ENCODE measurements at regions not wholly inside any gene's neighbourhood (a gene's known extent, or its start where the extent isn't known, plus 50 kb on each side); places are given as distances from the start of the nearest gene placed in this dataset.

DNA sequence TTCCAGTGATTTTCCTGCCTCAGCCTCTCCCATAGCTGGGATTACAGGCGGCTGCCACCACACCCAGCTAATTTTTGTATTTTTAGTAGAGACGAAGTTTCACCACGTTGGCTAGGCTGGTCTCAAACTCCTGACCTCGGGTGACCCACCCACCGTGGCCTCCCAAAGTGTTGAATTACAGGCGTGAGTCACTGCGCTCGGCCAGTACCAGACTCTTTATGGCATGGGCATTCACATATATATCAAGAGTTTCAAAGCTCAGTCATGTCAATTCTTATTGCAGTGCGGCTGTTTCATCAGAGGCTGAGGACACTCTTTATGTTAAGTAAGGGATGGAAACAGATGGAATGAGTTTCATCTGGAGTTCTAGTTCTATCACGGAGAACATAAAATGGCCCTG, 315.2 kb upstream of the CDH6 start:
- H2AFZ ChIP-seq (ENCODE audit: low read length): no peak overlapping the region
- H3K9me3 ChIP-seq (ENCODE audit: low read length): no peaks in the 10 kb centered on the region
- H3K4me3 ChIP-seq (ENCODE audit: low read depth, low read length, poor library complexity, severe bottlenecking): no peak overlapping the region
- no peaks in the 10 kb centered on the region for H3K79me2 ChIP-seq (ENCODE audit: insufficient read depth, low read depth, low read length)
- POLR2A ChIA-PET: no interaction called here
- intact Hi-C loops (cut with micrococcal nuclease; ENCODE audit: unreplicated experiment): no loop called here
- no peak for DNase-seq (ENCODE audit: low spot score)
- H3K27ac ChIP-seq (ENCODE audit: low read depth, low read length, poor library complexity, severe bottlenecking): no peak overlapping the region
- no TSS peak for BruUV-seq (replicated peaks)
- H3K4me1 ChIP-seq (ENCODE audit: insufficient read depth, low read length, poor library complexity, severe bottlenecking): no peaks in the 10 kb centered on the region
- H3K36me3 ChIP-seq (ENCODE audit: insufficient read depth, low read length): no peaks in the 10 kb centered on the region
- TF ChIP-seq CTCF (conservative IDR thresholded peaks at IDR 0.05; ENCODE audit: low read length): no peak
- no peaks in the 10 kb centered on the region for H4K20me1 ChIP-seq (ENCODE audit: insufficient read depth, low read length)
- no peaks in the 10 kb centered on the region for H3K9me2 ChIP-seq (ENCODE audit: insufficient read depth, low read length)
- no peak overlapping the region for H3K4me2 ChIP-seq (ENCODE audit: low read length)
- CTCF ChIA-PET (ENCODE audit: unreplicated experiment): no interaction called here

DNA sequence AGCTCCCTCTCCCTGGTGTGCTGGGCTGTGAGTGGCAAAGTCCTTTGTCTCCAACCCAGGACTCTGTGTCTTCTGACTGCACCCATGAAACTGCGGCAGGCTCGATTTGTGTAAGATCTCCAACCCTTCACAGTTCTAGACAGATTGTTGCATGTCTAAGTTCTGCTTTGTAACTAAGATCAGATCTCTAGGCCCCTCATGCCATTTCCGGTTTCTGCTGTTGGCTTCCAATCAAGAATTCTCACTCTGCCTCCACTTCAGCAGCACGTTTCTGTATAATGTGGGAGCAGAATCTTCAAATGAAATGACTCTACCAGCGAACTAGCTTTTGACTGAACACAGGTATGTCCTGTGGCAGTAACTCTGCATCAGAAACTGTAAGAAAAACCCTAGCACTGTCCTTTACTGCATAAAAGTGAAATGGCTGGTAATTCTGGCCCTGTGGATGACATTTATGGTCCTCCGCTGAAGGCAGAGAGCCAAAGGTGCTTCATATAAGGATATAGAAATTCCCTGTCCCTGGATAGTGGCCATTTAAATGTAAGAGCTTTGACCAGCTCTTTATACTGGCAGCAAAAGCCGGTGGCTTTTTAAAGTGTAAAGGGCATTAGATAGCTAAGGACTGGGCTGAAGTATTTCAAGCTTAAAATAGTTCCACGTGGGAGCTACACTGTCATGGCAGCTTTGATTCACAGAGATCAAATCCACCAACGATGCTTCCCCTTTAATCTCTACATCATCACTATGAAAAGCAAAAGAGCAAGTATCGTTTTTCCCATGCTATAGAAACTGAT, 319.0 kb upstream of the CDH6 start:
- H3K79me2 ChIP-seq (ENCODE audit: insufficient read depth, low read depth, low read length): no peaks in the 10 kb centered on the region
- TF ChIP-seq CTCF (conservative IDR thresholded peaks at IDR 0.05; ENCODE audit: low read length) (no peak), EZH2phosphoT487 (IDR thresholded peaks at IDR 0.05; ENCODE audit: borderline replicate concordance, low read depth, low read length) (no peak)
- ChIA-PET CTCF (ENCODE audit: unreplicated experiment) (no interaction called here), POLR2A (interaction anchor here (0.5 to 0.8 kb wide), 2 partner anchors 56 to 60 kb away, joined by 3 to 4 read pairs; no protein-coding TSS in a partner anchor)
- H4K20me1 ChIP-seq (ENCODE audit: insufficient read depth, low read length): no peaks in the 10 kb centered on the region
- DNase-seq (ENCODE audit: low spot score): no peak
- intact Hi-C loops (cut with micrococcal nuclease; ENCODE audit: unreplicated experiment): no loop called here
- H3K9me2 ChIP-seq (ENCODE audit: insufficient read depth, low read length): no peaks in the 10 kb centered on the region
- no peak overlapping the region for H3K27ac ChIP-seq (ENCODE audit: low read depth, low read length, poor library complexity, severe bottlenecking)
- no peak overlapping the region for H3K4me3 ChIP-seq (ENCODE audit: low read depth, low read length, poor library complexity, severe bottlenecking)
- H2AFZ ChIP-seq (ENCODE audit: low read length): no peak overlapping the region
- no peaks in the 10 kb centered on the region for H3K36me3 ChIP-seq (ENCODE audit: insufficient read depth, low read length)
- no peaks in the 10 kb centered on the region for H3K4me1 ChIP-seq (ENCODE audit: insufficient read depth, low read length, poor library complexity, severe bottlenecking)
- H3K9me3 ChIP-seq (ENCODE audit: low read length): no peaks in the 10 kb centered on the region
- no TSS peak for BruUV-seq (replicated peaks)
- no peak overlapping the region for H3K4me2 ChIP-seq (ENCODE audit: low read length)

DNA sequence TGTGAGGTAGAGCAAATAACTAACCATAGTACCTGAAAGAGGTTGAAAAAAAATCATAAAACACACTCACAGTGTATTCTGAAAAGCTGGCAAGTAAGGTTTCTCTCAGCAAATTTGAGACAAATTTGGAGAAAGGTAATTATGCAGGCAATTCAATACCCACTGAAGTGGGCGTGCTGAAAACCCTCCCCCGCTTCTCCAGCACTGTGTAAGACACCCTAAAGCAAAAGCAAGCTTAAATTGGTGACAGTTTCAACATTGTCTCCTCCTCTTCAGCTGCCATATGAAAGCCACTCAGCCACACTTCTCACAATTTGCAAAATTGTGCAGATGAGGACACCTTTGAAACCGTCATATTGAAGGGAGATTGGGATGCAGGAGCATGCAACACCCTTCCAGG, 322.3 kb upstream of the CDH6 start:
- Histone ChIP-seq H3K79me2 (ENCODE audit: insufficient read depth, low read depth, low read length) (no peaks in the 10 kb centered on the region), H4K20me1 (ENCODE audit: insufficient read depth, low read length) (no peaks in the 10 kb centered on the region), H3K4me3 (ENCODE audit: low read depth, low read length, poor library complexity, severe bottlenecking) (no peak overlapping the region), H3K4me1 (ENCODE audit: insufficient read depth, low read length, poor library complexity, severe bottlenecking) (no peaks in the 10 kb centered on the region), H3K36me3 (ENCODE audit: insufficient read depth, low read length) (no peaks in the 10 kb centered on the region), H3K4me2 (ENCODE audit: low read length) (no peak overlapping the region), H2AFZ (ENCODE audit: low read length) (no peak overlapping the region), H3K9me3 (ENCODE audit: low read length) (no peaks in the 10 kb centered on the region), H3K9me2 (ENCODE audit: insufficient read depth, low read length) (no peaks in the 10 kb centered on the region), H3K27ac (ENCODE audit: low read depth, low read length, poor library complexity, severe bottlenecking) (no peak overlapping the region)
- intact Hi-C loops (cut with micrococcal nuclease; ENCODE audit: unreplicated experiment): no loop called here
- ChIA-PET CTCF (ENCODE audit: unreplicated experiment) (no interaction called here), POLR2A (no interaction called here)
- BruUV-seq (replicated peaks): no TSS peak
- TF ChIP-seq EZH2phosphoT487 (IDR thresholded peaks at IDR 0.05; ENCODE audit: borderline replicate concordance, low read depth, low read length) (no peak), CTCF (conservative IDR thresholded peaks at IDR 0.05; ENCODE audit: low read length) (no peak)
- no peak for DNase-seq (ENCODE audit: low spot score)

All from OCI-LY7 (cell line).